LNCAP (cell line): ENCODE measurements at regions not wholly inside any gene's neighbourhood (a gene's known extent, or its start where the extent isn't known, plus 50 kb on each side); places are given as distances from the start of the nearest gene placed in this dataset.

Experiments used
- CTCF ChIP-seq: fragments of 450-650 bp; IDR thresholded peaks from 2 replicates; pipeline ENCODE4 v1.5.1; 2017; ENCODE audit warnings: mild to moderate bottlenecking

GRCh38 chrX:97763981-97764380 is 880.3 kb downstream of the RPA4 start:
- no peak for TF ChIP-seq CTCF

- TF ChIP-seq CTCF, result no peak
These were observed 882.9 kb downstream of the RPA4 start for GRCh38 chrX:97766501-97767095.

GRCh38 chrX:97787311-97787710 is 903.6 kb downstream of the RPA4 start:
- TF ChIP-seq CTCF, result no peak

- no peak for TF ChIP-seq CTCF
These were observed 904.1 kb downstream of the RPA4 start for GRCh38 chrX:97787849-97788248.

GRCh38 chrX:97790850-97791249 is 907.1 kb downstream of the RPA4 start:
- no peak for TF ChIP-seq CTCF

GRCh38 chrX:97797076-97797475 is 913.4 kb downstream of the RPA4 start:
- no peak for TF ChIP-seq CTCF

GRCh38 chrX:97806238-97806637 is 922.5 kb downstream of the RPA4 start:
- no peak for TF ChIP-seq CTCF

- no peak for TF ChIP-seq CTCF
These were observed 923.2 kb downstream of the RPA4 start for GRCh38 chrX:97806946-97807345.
